PC-9 (cell line): ENCODE measurements at regions not wholly inside any gene's neighbourhood (a gene's known extent, or its start where the extent isn't known, plus 50 kb on each side); places are given as distances from the start of the nearest gene placed in this dataset.
"Not testable (repeated sequence)": the region's sequence is repeated elsewhere in the genome, so short reads cannot be mapped to it uniquely, and the experiment has no call there.

Experiments used
- EZH2 ChIP-seq: fragments of 200-600 bp; sonication (generic); IDR thresholded peaks from 2 replicates; pipeline ENCODE4 v1.8.0; 2017; ENCODE audit warnings: antibody characterized with exemption, low read depth
- TF ChIP-seq, protein P1 (sequence below): fragments of 200-600 bp; sonication (generic); conservative IDR thresholded peaks from 2 replicates; pipeline ENCODE4 v1.6.1; 2017; ENCODE audit warnings: mixed run types, antibody characterized with exemption, mild to moderate bottlenecking, moderate library complexity

- TF ChIP-seq, protein P1, sequence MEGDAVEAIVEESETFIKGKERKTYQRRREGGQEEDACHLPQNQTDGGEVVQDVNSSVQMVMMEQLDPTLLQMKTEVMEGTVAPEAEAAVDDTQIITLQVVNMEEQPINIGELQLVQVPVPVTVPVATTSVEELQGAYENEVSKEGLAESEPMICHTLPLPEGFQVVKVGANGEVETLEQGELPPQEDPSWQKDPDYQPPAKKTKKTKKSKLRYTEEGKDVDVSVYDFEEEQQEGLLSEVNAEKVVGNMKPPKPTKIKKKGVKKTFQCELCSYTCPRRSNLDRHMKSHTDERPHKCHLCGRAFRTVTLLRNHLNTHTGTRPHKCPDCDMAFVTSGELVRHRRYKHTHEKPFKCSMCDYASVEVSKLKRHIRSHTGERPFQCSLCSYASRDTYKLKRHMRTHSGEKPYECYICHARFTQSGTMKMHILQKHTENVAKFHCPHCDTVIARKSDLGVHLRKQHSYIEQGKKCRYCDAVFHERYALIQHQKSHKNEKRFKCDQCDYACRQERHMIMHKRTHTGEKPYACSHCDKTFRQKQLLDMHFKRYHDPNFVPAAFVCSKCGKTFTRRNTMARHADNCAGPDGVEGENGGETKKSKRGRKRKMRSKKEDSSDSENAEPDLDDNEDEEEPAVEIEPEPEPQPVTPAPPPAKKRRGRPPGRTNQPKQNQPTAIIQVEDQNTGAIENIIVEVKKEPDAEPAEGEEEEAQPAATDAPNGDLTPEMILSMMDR, result not testable (repeated sequence)
- not testable (repeated sequence) for TF ChIP-seq EZH2
These were observed 639.2 kb upstream of the RBFOX1 start for GRCh38 chr16:6693418-6693817.
